ENCODE measurements at regions not wholly inside any gene's neighbourhood (a gene's known extent, or its start where the extent isn't known, plus 50 kb on each side); places are given as distances from the start of the nearest gene placed in this dataset.
"Not testable (repeated sequence)": the region's sequence is repeated elsewhere in the genome, so short reads cannot be mapped to it uniquely, and the experiment has no call there.

DNA sequence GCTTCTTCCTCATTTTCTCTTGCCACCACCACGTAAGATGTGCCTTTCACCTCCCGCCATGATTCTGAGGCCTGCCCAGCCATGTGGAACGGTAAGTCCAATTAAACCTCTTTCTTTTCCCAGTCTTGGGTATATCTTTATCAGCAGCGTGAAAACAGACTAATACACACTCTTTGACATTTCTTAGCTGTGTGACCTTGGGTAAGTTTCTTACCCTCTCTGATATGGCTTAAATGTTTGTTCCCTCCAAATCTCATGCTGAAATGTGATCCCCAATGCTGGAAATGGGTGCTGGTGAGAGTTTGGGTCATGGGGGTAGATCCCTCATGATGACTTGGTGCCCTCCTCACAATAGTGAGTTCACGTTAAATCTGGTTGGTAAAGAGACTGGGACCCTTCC is 188.8 kb upstream of the IRX4 start:
- DNase-seq, result no peak
- no peaks in the 10 kb centered on the region for H3K36me3 ChIP-seq (ENCODE audit: low read depth)
- no peaks in the 10 kb centered on the region for H3K9me3 ChIP-seq
- ATAC-seq, result no peak
- TF ChIP-seq, protein P1, sequence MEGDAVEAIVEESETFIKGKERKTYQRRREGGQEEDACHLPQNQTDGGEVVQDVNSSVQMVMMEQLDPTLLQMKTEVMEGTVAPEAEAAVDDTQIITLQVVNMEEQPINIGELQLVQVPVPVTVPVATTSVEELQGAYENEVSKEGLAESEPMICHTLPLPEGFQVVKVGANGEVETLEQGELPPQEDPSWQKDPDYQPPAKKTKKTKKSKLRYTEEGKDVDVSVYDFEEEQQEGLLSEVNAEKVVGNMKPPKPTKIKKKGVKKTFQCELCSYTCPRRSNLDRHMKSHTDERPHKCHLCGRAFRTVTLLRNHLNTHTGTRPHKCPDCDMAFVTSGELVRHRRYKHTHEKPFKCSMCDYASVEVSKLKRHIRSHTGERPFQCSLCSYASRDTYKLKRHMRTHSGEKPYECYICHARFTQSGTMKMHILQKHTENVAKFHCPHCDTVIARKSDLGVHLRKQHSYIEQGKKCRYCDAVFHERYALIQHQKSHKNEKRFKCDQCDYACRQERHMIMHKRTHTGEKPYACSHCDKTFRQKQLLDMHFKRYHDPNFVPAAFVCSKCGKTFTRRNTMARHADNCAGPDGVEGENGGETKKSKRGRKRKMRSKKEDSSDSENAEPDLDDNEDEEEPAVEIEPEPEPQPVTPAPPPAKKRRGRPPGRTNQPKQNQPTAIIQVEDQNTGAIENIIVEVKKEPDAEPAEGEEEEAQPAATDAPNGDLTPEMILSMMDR (IDR thresholded peaks at IDR 0.05), result no peak
- no peaks in the 10 kb centered on the region for H3K4me1 ChIP-seq (ENCODE audit: low read depth)
- no peak overlapping the region for H3K4me3 ChIP-seq
- intact Hi-C loops (cut with DNase I, micrococcal nuclease), result no loop called here

DNA sequence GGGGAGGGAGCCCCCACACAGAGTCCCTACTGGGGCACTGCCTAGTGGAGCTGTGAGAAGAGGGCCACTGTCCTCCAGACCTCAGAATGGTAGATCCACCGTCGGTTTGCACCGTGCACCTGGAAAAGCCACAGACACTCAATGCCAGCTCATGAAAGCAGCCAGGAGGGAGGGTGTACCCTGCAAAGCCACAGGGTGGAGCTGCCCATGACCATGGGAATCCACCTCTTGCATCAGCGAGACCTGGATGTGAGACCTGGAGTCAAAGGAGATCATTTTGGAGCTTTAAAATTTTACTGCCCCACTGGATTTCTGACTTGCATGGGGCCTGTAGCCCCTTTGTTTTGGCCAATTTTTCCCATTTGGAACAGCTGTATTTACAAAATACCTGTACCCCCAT is 188.1 kb upstream of the IRX4 start:
- H3K4me3 ChIP-seq; H3K36me3 ChIP-seq (ENCODE audit: low read depth); intact Hi-C loops (cut with DNase I, micrococcal nuclease); H3K9me3 ChIP-seq; ATAC-seq; H3K4me1 ChIP-seq (ENCODE audit: low read depth); DNase-seq: not testable (repeated sequence)

DNA sequence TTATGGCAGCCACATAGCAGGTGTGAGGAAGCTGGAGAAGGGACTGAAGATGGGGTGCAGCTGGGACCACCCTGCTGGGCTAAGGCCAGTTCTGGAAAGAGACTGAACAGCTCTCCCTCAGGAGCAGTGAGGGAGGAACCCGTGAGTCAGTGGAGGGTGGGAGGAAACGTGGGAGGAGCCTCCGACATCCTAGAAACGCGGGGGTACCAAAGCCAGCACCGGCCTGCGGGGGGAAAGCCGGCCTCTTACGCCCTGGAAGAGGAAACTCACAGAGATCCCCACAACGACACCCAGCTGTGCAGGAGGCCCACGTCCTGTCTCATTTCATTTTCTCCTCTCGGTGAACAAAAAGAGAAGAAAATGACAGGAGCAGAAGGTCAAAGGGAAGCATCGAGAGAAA is 185.8 kb upstream of the IRX4 start:
- ATAC-seq, result no peak
- DNase-seq, result no peak
- Histone ChIP-seq H3K4me1 (ENCODE audit: low read depth) (no peaks in the 10 kb centered on the region), H3K9me3 (no peaks in the 10 kb centered on the region), H3K4me3 (no peak overlapping the region), H3K36me3 (ENCODE audit: low read depth) (no peaks in the 10 kb centered on the region)
- intact Hi-C loops (cut with DNase I, micrococcal nuclease), result no loop called here
- TF ChIP-seq, protein P1 (IDR thresholded peaks at IDR 0.05), result no peak

DNA sequence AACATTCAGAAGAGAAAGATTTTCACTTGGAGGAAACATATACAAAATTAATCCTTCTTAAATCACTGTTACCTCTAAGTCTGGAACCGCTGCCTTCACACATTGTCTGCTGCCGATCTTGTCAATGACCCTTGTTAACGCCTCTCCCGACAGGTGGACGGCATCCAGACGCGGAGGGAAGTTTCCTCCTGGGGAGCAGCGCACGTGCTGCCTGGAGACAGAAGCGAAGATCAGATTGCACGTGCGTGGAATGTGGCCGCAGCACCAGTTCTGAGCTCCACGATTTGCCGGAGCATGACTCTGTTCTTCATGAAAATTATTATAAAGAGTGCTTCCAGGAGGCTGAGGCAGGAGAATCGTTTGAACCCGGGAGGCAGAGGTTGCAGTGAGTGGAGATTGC is 183.6 kb upstream of the IRX4 start:
- no peak for DNase-seq
- TF ChIP-seq, protein P1 (IDR thresholded peaks at IDR 0.05), result no peak
- ATAC-seq, result no peak
- Histone ChIP-seq H3K36me3 (ENCODE audit: low read depth) (no peaks in the 10 kb centered on the region), H3K4me3 (no peak overlapping the region), H3K4me1 (ENCODE audit: low read depth) (no peaks in the 10 kb centered on the region), H3K9me3 (no peaks in the 10 kb centered on the region)
- intact Hi-C loops (cut with DNase I, micrococcal nuclease), result no loop called here

DNA sequence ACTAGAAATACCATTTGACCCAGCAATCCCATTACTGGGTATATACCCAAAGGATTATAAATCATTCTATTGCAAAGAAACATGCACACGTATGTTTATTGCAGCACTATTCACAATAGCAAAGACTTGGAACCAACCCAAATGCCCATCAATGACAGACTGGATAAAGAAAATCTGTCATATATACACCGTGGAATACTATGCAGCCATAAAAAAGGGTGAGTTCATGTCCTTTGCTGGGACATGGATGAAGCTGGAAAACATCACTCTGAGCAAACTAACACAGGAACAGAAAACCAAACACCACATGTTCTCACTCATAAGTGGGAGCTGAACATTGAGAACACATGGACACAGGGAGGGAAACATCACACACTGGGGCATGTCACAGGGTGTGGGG is 180.7 kb upstream of the IRX4 start:
- intact Hi-C loops (cut with DNase I, micrococcal nuclease); H3K36me3 ChIP-seq (ENCODE audit: low read depth); H3K4me1 ChIP-seq (ENCODE audit: low read depth); ATAC-seq; H3K9me3 ChIP-seq; DNase-seq; H3K4me3 ChIP-seq: not testable (repeated sequence)

DNA sequence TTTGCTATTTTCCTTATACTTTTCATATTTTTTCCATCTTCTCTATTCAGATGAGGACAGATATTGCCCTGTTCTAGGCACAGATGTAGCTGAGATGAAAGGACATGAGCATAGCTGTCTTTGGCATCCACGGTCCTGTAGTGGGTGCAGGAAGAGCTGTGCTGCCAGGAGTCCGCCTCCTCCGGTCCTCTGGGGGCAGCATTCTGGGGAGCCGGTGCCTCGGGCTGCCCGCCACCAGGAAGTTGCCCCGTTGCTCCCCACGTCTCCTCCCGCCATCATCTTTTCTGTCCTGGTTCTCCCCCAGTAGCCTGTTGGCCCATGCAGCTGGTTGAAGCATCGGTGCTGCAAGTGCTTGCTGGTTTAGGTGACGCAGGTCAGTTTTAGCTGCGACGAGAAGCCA is 170.0 kb upstream of the IRX4 start:
- H3K4me3 ChIP-seq, result no peak overlapping the region
- ATAC-seq (no peak), DNase-seq (no peak)
- TF ChIP-seq, protein P1 (IDR thresholded peaks at IDR 0.05), result no peak
- H3K36me3 ChIP-seq (ENCODE audit: low read depth), result no peaks in the 10 kb centered on the region
- H3K4me1 ChIP-seq (ENCODE audit: low read depth), result no peaks in the 10 kb centered on the region
- intact Hi-C loops (cut with DNase I, micrococcal nuclease), result no loop called here
- H3K9me3 ChIP-seq, result no peaks in the 10 kb centered on the region

DNA sequence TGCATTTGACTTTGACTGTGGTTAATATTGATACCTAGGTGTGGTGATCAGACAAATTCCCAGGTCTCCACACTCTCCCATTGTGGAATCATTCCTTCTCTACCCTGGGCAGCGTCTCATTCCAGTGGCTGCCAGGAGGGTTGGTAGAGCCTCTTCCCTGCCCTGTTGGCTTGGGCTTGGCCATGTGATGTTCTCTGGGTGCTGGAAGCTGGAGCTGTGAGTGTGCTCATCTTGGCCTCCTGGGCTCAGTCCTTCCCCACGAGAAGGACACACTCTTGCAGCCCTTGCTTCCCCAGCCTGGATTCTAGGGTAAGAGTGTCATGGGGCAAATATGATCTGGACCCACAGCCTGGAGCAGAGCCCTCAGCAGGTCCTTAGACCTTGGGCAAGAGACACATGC is 167.2 kb upstream of the IRX4 start:
- TF ChIP-seq, protein P1 (IDR thresholded peaks at IDR 0.05), result no peak
- no peaks in the 10 kb centered on the region for H3K4me1 ChIP-seq (ENCODE audit: low read depth)
- H3K9me3 ChIP-seq, result no peaks in the 10 kb centered on the region
- no peak for DNase-seq
- H3K4me3 ChIP-seq, result no peak overlapping the region
- H3K36me3 ChIP-seq (ENCODE audit: low read depth), result no peaks in the 10 kb centered on the region
- ATAC-seq, result no peak
- intact Hi-C loops (cut with DNase I, micrococcal nuclease), result no loop called here

Measured in mucosa of descending colon (tissue), 3 donors.